ENCODE measurements at regions not wholly inside any gene's neighbourhood (a gene's known extent, or its start where the extent isn't known, plus 50 kb on each side); places are given as distances from the start of the nearest gene placed in this dataset.

DNA sequence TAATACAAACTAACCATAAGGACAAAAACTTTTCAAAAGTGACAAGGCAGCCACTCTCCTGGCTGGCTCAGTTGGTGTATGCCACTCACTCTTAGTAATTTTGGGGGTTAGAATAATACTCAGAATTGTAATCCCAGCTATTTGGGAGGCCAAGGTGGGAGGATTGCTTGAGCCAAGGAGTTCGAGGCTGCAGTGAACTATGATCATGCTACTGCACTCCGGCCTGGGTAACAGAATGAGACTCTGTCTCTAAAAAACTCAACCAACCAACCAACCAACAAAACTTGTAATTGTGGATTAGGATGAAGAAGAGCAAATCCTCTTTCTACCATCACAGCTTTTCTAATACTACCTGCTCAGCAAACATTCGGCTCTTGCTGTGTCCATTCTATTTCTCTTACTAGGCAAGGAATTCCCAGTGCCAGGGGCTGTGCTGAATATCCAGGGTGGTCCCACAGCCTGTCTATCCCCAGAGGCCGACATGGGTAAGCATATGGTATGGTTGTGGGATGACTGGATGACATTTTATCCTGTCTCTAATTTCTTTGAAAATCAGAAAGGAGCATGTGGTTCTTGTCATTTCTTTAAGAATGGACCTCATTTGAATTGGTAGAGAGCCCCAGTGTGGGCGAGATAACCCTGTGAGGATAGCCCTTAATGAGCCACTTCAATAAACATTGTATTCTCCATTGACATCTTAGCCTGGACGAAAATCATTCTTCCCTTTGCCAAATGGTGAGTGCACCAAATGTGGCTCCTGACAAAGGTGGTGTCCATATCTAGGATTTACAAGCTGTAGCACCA lies 220.1 kb downstream of the MYCN start:
- TF ChIP-seq ZFX (IDR thresholded peaks at IDR 0.05; ENCODE audit: borderline replicate concordance) = no peak
- TF ChIP-seq, protein P1, sequence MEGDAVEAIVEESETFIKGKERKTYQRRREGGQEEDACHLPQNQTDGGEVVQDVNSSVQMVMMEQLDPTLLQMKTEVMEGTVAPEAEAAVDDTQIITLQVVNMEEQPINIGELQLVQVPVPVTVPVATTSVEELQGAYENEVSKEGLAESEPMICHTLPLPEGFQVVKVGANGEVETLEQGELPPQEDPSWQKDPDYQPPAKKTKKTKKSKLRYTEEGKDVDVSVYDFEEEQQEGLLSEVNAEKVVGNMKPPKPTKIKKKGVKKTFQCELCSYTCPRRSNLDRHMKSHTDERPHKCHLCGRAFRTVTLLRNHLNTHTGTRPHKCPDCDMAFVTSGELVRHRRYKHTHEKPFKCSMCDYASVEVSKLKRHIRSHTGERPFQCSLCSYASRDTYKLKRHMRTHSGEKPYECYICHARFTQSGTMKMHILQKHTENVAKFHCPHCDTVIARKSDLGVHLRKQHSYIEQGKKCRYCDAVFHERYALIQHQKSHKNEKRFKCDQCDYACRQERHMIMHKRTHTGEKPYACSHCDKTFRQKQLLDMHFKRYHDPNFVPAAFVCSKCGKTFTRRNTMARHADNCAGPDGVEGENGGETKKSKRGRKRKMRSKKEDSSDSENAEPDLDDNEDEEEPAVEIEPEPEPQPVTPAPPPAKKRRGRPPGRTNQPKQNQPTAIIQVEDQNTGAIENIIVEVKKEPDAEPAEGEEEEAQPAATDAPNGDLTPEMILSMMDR (IDR thresholded peaks at IDR 0.05) = no peak

Measured in 22Rv1 (cell line).